Tibial nerve (tissue), 4 donors: ENCODE measurements at regions not wholly inside any gene's neighbourhood (a gene's known extent, or its start where the extent isn't known, plus 50 kb on each side); places are given as distances from the start of the nearest gene placed in this dataset.

ENCODE experiments used
- EP300 ChIP-seq, 2 donors: sonication (generic); formaldehyde crosslinking; IDR thresholded peaks; one replicate each; pipeline ENCODE4 v1.6.1; 2017; ENCODE audit warnings: antibody characterized with exemption in 2 of 2, mild to moderate bottlenecking in 1 of 2
- POLR2A ChIP-seq, 2 donors: fragments of 450-650 bp; IDR thresholded peaks; one replicate each; pipeline ENCODE4 v1.6.1; 2017; ENCODE audit warnings: antibody characterized with exemption in 2 of 2, mild to moderate bottlenecking in 2 of 2, moderate library complexity in 2 of 2
- TF ChIP-seq, protein P1 (sequence below), 5 experiments: fragments of 200-600 bp in 3 of 5; fragments of 450-650 bp in 2 of 5; sonication (generic) in 3 of 5; IDR thresholded peaks; one replicate each; pipeline ENCODE4 v1.5.1; 2016 to 2019; ENCODE audit warnings: antibody characterized with exemption in 5 of 5, mild to moderate bottlenecking in 3 of 5, moderate library complexity in 2 of 5

DNA sequence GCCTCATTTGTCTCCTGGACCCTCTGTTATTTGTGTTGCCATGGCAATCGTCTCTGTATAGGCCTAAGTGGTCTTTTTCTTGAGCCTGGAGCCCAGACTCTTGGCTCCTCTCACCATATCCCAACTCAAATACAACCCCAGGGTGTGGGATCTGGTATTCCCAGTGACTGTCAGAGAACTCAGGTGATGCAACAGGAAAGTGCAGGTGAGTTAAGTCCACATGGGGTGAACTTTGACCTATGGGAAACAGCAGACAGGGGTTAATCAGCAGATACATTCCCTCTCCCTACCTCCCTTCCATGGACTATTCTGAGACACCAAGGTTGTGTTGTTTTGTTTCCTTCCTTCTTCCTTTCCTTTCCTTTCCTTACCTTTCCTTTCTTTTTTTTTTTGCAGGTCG is 130.9 kb upstream of the RPS6KA3 start:
- TF ChIP-seq POLR2A (IDR thresholded peaks at IDR 0.05) = no peak
- TF ChIP-seq, protein P1, sequence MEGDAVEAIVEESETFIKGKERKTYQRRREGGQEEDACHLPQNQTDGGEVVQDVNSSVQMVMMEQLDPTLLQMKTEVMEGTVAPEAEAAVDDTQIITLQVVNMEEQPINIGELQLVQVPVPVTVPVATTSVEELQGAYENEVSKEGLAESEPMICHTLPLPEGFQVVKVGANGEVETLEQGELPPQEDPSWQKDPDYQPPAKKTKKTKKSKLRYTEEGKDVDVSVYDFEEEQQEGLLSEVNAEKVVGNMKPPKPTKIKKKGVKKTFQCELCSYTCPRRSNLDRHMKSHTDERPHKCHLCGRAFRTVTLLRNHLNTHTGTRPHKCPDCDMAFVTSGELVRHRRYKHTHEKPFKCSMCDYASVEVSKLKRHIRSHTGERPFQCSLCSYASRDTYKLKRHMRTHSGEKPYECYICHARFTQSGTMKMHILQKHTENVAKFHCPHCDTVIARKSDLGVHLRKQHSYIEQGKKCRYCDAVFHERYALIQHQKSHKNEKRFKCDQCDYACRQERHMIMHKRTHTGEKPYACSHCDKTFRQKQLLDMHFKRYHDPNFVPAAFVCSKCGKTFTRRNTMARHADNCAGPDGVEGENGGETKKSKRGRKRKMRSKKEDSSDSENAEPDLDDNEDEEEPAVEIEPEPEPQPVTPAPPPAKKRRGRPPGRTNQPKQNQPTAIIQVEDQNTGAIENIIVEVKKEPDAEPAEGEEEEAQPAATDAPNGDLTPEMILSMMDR (IDR thresholded peaks at IDR 0.05) = no peak
- TF ChIP-seq EP300 (IDR thresholded peaks at IDR 0.05) = no peak
